GM21423 (cell line): ENCODE measurements at regions not wholly inside any gene's neighbourhood (a gene's known extent, or its start where the extent isn't known, plus 50 kb on each side); places are given as distances from the start of the nearest gene placed in this dataset.
"Not testable (repeated sequence)": the region's sequence is repeated elsewhere in the genome, so short reads cannot be mapped to it uniquely, and the experiment has no call there.

Experiments
- ATAC-seq: cut with Tn5 transposase; IDR thresholded peaks from one replicate; pipeline ENCODE4 v1.9.1; 2021; ENCODE audit warnings: mild to moderate bottlenecking, moderate library complexity; ENCODE audit not compliant: unreplicated experiment

DNA sequence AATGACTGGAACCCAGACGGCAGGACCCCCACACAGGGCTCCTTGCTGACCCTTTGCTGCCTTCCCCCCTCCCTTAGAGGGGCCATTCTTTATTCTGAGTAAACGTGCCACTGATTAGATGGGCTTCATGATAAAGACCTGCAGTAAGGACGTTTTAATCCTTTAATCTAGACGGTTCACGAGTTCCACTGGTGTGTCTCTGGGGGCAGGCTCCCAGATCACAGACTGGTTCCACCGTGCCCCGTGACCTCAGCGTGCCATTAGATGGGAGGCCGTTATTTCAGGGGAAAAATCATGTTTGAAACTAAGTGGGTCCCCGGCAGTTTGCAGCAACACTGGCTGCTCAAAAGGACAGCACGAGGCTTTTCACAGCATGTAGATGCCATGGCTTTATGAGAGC lies 246.9 kb upstream of the PLGLB2 start:
- ATAC-seq = not testable (repeated sequence)

DNA sequence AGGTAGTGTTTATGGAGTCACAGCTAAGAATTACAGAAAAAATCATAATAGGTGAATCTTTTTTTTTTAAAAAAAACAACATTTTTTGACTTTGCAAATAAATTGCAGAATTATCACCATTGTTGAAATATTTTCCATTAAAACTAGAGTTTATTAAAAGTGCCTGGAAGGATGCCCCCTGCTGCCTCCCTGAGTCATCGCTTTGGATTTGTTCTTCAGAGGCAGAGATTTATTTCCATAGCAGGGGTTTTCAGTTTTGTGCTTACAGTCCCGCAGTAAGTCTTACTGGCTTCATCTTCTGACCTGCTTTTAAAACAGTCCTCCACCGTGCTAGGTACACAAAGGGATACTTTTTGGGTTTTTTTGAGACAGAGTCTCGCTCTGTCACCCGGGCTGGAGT lies 244.9 kb upstream of the PLGLB2 start:
- not testable (repeated sequence) for ATAC-seq

DNA sequence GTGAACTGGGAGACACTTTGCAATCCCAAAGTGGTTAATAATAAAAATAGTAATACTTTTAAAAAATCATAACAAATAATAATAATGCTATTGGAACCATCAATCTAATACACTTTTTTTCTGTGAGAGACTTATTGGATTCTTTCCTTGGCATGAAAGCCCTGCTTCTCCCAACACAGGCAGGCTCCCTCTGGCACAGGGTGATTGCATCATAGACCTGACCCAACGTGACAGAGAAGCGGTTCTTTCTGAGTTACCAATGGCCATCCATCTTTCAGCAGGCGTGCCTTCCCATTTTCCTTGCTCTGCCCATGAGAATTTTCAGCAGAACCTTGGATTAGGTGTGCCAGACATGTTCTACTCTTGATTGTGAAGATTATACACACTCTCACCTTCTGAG lies 242.6 kb upstream of the PLGLB2 start:
- not testable (repeated sequence) for ATAC-seq

DNA sequence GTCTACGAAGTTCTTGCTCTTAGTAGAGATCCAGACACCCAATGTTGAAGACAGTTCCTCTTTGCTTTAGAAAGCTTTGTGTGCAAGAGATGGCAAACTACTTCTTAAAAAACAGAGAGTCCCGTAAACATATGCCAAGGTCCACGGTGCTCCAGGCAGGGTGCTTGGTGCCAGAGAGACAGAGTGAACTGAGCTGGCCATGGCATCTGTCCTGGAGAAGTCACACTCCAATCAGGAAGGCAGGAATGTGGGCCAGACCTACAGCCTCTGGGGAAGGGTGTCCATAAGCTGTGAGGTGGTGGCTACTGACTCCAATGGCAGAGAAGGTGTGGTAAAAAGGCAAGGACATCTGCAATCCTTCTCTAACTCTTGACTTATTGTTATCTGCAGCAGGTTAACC lies 242.0 kb upstream of the PLGLB2 start:
- ATAC-seq = not testable (repeated sequence)

DNA sequence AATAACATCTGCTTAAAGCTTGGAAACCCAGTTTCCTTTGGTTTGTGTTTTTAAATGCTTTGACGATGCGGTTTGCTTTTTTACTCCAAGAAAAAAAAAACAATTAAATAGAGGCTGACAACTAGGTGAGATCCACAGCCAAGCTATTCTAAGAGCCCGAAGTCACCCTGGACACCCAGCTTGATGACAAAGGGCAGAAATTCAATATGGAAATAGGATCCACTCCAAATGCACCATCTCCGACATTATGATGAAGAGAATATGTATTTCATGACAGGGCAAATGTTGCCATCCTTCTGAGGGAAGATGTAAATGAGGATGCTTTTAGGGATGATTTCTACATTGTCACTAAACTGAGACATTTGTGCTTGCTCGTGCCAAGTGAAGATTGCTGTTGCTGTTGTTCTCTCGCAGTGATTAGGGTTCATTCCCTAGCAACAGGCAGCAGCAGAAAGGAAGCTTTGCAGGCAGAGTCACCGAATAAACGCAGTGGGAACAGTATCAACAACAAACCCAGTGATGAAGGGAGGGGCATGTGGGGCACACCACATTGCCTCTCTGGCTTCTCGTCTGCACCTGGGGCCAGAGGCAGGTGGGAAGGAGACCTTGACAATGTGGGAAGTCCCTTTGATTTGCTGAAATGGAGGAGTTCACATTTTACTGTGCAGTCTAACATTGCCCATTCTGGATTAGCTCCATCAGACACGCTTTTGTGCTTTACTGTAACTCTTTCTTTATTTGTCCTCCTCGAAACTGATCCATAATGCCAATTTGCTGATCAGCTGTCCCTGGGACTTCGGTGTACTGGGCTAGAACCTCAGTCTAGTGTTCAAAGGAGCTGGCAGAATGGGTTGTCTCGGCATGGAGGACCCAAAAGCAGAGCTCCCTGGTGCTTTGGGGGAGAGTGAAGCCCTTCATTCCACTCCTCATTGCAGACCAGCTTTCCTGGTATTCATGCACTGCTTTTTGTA lies 240.2 kb upstream of the PLGLB2 start:
- ATAC-seq = not testable (repeated sequence)

DNA sequence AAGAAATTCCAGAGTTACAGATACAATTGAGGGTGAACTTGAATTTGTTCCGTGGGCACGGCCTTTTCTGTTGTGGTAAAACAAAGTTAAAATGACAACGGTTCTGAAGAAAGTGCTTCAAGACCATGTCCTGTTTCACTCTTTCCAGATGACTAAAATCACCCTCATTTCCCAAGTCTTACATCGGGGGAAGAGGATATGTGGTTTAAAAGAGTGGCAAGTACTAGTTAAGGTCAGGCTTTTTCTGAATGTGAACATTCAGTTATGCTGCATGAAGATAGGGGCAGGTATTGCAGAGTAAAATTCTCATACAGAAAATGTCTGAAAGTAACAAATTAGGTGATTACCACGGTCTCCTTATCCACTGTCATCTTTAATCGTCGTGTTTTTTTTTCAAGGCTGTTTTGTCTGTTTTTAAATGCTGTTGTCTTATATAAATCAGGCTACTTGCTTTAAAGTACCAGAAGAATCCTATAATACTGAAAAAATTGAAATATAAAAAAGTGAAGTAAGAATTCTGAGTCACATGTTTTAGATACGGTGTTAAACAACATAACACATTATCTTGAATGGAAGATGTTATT lies 236.6 kb upstream of the PLGLB2 start:
- ATAC-seq = not testable (repeated sequence)

DNA sequence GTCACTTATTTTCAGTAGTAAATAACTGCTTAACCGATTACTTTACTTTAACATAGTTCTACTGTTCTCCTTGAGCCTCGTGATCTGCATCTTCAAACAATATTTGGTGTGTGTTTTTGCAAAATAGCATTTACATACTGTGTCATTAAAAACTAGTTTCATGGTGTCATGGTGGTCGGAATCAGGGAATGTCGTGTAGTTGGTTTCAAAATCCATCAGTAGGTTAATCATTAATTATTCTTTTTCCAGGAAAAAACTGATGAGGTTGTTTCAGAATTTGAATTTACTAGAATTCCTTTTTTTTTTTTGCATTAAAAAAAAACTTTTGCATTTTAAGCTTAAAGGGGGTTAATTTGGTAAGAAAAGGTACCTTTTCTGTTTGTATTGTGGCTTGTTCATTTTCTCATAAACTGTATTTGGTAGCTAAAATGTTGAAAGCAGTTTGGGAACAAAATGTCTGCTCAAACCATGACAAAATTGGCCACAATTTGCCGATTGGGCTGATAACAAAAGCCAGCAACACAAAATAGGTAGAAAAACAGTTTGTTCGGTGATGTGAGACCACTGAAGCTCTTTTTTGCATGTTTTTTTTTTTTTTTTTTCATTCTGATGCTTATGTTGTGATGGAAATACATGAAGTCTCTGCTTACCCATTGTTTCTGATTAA lies 234.9 kb upstream of the PLGLB2 start:
- ATAC-seq = not testable (repeated sequence)

DNA sequence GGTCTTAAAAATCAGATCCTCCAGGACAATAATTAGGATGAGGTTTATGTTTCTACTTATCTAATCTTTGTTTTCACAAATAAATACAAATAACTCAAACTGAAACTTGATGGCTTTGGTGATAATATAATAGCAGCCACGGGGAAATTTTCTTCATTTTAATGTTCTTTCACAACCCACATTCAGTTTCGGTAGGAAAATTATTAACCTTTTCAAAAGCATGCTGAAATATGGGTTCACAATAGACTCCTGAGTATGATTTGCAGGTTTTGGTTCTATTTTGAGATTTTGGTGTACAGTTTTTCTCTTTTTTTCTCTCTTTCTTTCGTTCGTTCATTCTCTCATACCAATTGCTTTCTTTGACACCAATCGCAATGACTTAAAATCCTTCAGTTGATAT lies 233.9 kb upstream of the PLGLB2 start:
- ATAC-seq = peak; percentile 59

DNA sequence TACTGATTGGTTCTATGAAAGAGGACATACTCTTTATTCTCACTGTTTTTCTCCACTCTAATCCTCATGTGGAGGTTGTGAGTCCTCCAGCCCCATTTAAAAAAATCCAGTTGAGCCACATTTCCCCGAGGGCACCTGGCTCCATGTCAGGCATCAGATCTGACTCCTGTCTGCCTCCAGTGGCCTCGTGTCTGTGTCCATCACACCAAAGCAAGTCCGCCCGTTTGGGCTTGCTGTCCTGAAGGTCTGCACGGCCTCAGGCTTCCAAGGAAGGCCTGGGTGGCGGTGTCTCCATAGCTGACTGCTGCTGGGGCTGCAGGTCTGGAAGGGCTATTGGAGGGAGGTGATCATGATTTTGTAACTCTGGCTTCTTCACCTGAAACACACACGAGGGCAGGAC lies 233.4 kb upstream of the PLGLB2 start:
- not testable (repeated sequence) for ATAC-seq

DNA sequence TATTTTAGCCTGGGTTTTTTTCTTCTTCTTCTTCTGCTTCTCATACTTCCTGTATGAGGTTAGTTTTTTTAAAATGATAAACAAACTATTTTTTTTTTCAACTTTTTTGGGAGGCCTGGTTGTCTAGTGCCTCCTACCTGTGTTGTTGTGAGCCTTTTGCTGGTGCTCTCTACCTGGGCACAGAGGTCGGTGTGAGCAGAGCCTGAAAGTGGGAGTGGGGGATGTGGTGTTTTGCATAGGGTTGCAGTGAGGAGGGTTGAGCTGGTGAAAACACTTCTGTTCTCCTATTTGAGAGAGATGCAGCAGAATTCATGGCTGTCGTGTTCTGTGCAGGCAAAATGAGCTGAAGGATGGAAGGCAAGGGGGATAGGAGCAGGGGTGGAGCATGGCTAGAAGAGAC lies 232.7 kb upstream of the PLGLB2 start:
- ATAC-seq = not testable (repeated sequence)

DNA sequence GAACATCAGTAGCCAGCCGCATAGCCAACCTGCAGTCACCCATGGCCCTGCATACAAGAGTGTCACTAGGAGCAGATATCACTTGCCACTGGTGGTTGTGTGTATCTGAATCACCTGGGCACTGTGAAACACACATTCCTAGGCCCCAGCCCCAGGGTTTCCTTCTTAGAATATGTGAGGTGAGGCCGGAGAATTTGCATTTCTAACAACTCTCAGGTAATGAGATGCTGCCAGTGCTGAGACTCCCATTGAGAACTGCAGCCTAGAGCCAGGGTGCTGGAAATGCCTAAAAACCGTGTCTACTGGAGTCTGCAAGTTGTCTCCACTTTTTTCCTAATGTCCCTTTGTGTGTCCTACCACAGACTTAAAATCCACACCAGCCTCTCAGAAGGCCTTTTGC lies 232.0 kb upstream of the PLGLB2 start:
- ATAC-seq = not testable (repeated sequence)

DNA sequence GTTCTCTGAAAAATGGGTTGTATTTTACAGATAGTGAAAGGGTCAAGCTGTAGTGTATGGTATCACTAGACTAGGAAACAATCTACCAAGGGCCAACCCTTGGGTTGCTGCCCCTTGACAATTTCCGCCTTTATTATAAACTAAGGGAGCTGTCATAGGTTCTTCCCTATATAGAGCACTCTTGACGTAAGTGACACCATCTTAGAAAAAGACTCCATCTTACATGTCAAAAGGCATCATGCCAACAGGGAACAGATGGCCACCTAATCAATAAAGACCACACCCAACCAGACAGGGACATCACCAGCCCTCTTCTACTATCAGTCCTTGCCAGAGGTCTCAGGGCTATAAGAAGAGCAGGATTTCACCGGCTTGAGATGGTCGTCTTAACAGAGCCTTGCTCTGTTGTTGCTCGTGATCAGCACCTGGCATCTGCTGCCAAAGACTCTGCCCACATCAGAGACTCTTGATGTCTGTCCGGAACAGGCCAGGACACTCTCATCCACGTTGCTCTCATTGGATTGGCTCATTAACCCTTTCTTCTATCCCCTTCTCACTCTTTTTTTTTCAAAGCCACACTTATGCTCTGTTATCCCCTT lies 231.4 kb upstream of the PLGLB2 start:
- ATAC-seq = not testable (repeated sequence)

DNA sequence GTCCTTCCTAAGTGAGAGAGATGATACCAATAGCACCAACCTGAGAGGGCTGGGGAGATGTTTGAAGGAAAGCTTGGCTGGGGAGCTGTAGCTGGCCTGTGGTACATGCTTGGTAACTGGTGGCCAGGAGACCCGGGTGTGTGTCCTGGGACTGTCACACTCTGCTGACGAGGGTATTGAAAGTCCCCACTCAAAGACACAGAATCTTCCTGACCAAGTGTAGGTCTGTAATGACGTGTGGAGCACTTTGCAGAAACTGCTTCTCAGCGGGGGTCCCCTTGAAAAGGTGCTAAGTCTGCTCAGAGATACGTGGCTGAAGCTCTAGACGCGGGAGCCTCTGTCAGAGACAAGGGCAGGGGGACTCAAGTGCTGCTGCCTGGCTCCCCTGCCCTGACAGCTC lies 230.4 kb upstream of the PLGLB2 start:
- ATAC-seq = not testable (repeated sequence)

DNA sequence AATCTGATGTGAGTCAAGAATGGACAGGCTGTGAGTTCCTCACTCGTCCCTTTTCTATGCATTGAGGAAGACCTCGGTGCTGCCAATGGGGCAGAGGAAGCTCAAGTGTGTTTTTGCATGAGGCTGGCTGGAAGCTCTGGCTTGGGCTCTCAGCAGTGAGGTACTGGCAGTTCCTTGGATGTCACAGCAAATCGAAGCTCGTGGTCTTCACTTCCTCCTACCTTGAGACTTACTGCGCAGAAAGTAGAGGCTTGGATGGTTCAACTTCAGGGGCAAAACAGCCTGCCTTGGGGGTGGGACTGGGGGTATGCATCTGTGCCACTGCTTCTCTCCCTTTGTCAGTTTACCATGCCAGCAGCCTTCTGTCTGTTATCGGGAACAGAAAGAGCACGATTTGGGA lies 229.8 kb upstream of the PLGLB2 start:
- ATAC-seq = not testable (repeated sequence)

DNA sequence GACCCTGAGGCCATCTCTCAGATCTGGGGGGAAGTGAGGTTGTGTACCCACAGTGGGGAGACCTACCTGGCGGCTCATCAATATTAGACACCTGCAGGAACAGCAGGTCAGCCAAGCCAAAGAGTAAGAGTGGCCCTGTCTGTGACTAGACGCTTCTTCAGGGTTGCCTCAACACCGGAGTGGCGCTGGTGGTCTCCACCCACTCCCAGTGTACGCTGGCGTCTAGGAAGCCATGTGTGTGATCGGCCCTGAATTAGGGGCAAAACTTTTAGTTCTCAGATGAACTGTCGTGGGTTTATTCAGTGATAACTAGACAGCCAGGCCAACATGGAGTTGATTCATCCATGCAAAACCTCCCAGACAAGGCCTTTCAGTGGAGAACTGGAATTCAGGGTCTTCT lies 229.3 kb upstream of the PLGLB2 start:
- ATAC-seq = not testable (repeated sequence)

DNA sequence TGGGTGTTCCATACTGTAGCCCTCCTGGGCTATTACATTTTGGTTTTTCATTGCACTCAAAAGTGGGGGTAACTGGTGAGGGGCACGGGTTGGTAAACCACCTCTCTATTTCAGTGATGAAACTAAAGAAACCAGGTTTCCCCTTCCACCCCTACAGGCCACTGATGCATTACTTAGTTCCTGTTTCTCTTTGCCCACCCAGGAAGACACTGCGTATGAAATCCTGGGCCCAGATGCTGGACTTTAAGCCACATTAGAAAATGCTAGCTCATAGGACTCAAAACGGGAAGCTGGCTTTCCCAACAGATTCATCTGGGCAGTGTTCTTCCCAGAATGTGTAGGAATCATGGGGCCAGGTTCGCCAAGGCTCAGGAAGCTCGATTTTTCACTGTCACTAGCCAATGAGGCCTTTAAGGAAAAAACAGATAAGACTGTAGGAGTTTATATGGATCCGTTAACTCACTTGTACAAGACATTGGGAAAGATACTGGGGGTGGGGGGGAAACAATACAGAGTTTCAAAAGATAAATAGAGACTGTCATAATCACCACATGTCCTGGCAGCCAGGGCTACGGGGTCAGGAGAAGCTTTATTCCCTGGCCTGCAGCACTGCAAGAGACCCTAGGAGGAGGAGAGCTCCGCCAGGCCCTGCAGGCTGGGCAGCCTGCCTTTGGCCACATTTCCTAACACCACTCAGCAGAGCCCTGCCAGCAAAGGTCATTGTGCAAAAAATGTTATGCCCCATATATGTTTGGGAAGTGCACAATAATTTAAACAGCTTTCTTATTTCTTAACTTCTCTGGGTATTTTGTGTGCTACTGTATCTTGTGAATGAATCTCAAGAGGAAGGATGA lies 228.5 kb upstream of the PLGLB2 start:
- ATAC-seq = peak; percentile 40

DNA sequence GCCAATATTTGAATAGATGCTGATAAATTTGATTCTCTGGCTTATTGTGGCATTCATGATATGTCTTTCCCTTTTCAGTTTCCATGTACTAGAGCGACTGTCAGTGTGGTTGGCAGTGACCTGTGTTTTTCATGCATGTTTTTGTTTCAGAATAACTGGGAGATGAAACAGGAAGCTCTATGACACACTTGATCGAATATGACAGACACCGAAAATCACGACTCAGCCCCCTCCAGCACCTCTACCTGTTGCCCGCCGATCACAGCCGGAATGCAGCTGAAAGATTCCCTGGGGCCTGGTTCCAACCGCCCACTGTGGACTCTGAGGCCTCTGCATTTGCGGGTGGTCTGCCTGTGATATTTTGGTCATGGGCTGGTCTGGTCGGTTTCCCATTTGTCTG lies 226.8 kb upstream of the PLGLB2 start:
- peak; percentile 67 for ATAC-seq

DNA sequence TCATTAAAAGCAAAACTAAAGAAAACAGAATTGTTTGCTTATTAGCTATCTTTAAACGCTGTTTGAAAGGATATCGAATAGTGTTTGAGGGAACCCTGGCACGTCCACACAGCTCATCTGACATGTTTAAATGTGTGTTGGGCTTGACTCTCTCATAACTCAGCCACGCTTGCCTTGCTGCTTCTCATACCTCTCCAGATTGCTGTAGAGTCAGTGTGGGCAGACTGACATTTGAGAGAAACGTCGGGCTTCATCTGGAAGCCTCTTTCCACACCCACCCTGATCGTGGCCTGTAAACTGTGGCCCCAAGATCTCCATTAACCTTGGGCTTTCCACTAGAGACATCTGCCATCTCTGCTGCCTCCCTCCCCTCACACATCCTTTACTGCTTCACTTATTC lies 226.4 kb upstream of the PLGLB2 start:
- ATAC-seq = not testable (repeated sequence)

DNA sequence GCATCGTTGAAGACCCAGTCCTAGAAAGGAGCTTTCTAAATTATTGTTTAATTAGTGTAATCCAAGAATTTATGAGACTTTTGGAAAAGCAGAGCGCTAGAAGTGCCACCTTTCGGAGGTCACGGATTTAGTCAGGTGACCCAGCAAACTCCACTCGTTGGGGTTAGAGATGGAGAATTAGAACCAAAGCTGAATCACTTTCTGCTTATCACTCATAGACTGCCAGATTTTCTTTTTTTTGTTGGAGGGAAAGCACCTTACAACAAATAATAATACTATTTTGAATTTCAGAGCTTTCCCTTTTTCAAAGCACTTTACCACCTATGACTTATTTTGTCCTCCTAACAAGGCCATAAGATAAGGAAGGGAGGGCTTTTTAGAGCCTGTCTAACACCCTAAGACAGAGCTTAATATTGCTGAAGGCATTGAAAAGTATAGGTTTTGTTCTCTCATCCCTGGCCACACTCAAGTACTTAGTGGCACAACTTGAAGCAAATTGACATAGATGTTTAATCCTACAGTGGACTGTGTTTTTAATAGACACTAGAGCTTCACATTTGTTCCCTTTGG lies 223.2 kb upstream of the PLGLB2 start:
- ATAC-seq = not testable (repeated sequence)

DNA sequence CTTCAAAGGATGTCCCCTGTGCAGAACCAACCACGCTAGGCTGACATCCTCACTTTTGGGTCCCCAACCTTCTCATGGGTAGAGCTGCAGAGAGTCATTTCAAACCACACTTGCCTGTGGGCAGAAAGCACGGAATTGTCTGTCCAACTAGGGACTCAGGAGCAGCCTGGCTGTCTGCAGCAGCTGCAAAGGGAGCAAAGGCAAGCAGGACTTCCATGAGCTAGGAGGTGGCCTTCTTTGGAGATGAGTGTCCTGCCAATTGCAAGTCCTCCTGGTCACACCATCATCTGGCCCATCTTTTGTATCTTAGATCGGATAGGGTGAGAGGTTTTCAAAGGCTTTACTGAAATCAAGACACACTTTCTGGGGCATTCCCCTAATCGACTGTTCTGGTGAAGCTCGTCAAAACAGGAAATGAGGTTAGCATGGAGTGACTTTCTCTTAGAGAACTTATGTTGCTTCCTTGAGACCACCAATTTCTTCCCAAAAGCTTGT lies 222.3 kb upstream of the PLGLB2 start:
- not testable (repeated sequence) for ATAC-seq
